Natural killer cell (primary cell): ENCODE measurements at regions not wholly inside any gene's neighbourhood (a gene's known extent, or its start where the extent isn't known, plus 50 kb on each side); places are given as distances from the start of the nearest gene placed in this dataset.

Experiments used
- ATAC-seq, 3 donors: fragments of 150-1000 bp in 2 of 3; fragments of 200-7000 bp in 1 of 3; cut with Tn5 transposase; 1 replicate in 1 of 3; 2 replicates in 2 of 3; pipeline ENCODE4 v1.10.0; 2021; ENCODE audit warnings: mild to moderate bottlenecking in 2 of 3, moderate library complexity in 2 of 3
- DNase-seq, 2 donors: peaks; one replicate each; pipeline versions ENCODE4 v3.0.0 to v3.0.0-alpha.2; 2013 to 2021; ENCODE audit warnings: mixed read lengths in 1 of 2
- H3K27ac ChIP-seq: one replicate; pipeline ENCODE4 v1.5.1; 2013; ENCODE audit warnings: mild to moderate bottlenecking, low read length
- H3K27me3 ChIP-seq: one replicate; pipeline ENCODE4 v1.6.1; 2013; ENCODE audit warnings: low read length; ENCODE audit not compliant: control insufficient read depth, insufficient read depth
- H3K36me3 ChIP-seq: one replicate; pipeline ENCODE4 v1.6.1; 2013; ENCODE audit warnings: low read length; ENCODE audit not compliant: control insufficient read depth, insufficient read depth
- H3K4me1 ChIP-seq: one replicate; pipeline ENCODE4 v1.6.1; 2013; ENCODE audit warnings: low read length; ENCODE audit not compliant: control insufficient read depth, insufficient read depth
- H3K4me3 ChIP-seq: one replicate; pipeline ENCODE4 v1.5.1; 2013; ENCODE audit warnings: low read length
- H3K9me3 ChIP-seq: one replicate; pipeline ENCODE4 v1.6.1; 2013; ENCODE audit warnings: low read length; ENCODE audit not compliant: control insufficient read depth, insufficient read depth
- H3K27ac Mint-ChIP-seq, 2 donors: one replicate each; pipeline ENCODE4 v1.8.0; 2022; ENCODE audit warnings: mild to moderate bottlenecking in 2 of 2, mixed read lengths in 2 of 2, moderate library complexity in 1 of 2
- H3K27me3 Mint-ChIP-seq, 2 donors: one replicate each; pipeline ENCODE4 v1.8.0; 2022; ENCODE audit warnings: low read depth in 2 of 2, mixed read lengths in 2 of 2
- H3K36me3 Mint-ChIP-seq: one replicate; pipeline ENCODE4 v1.8.0; 2022; ENCODE audit warnings: mixed read lengths
- H3K4me1 Mint-ChIP-seq, 2 donors: one replicate each; pipeline ENCODE4 v1.8.0; 2022; ENCODE audit warnings: mixed read lengths in 2 of 2
- H3K4me3 Mint-ChIP-seq: one replicate; pipeline ENCODE4 v1.8.0; 2022; ENCODE audit warnings: mild to moderate bottlenecking, moderate library complexity, mixed read lengths
- H3K9me3 Mint-ChIP-seq, 2 donors: one replicate each; pipeline ENCODE4 v1.8.0; 2022; ENCODE audit warnings: mixed read lengths in 2 of 2
- whole genome bisulfite sequencing: methylation state at CpG from one replicate; pipeline ENCODE4 v1.1.7; 2013; ENCODE audit warnings: missing lambda C conversion rate; ENCODE audit not compliant: insufficient coverage; 5-methylcytosine and 5-hydroxymethylcytosine counted together
- intact Hi-C: fragments of 100-400 bp; cut with micrococcal nuclease; formaldehyde crosslinking; loops from one replicate; pipeline ENCODE4 v1.14.2; 2022
- TF ChIP-seq, protein P1 (sequence below): fragments of 200-600 bp; IDR thresholded peaks from one replicate; pipeline ENCODE4 v1.8.0; 2022; ENCODE audit warnings: antibody characterized with exemption

- no peaks in the 10 kb centered on the region for H3K36me3 ChIP-seq
- Mint-ChIP-seq H3K36me3 (no peaks in the 10 kb centered on the region), H3K9me3 (peaks cover 0 to 2% of the 10 kb centered on the region in 2 donors), H3K4me3 (no peak overlapping the region), H3K27ac (no peak overlapping the region), H3K27me3 (peaks cover 0 to 3% of the 10 kb centered on the region in 2 donors), H3K4me1 (no peaks in the 10 kb centered on the region)
- intact Hi-C loops = no loop called here
- H3K27ac ChIP-seq = no peak overlapping the region
- no peaks in the 10 kb centered on the region for H3K9me3 ChIP-seq
- no peak overlapping the region for H3K4me3 ChIP-seq
- H3K27me3 ChIP-seq = no peaks in the 10 kb centered on the region
- TF ChIP-seq, protein P1, sequence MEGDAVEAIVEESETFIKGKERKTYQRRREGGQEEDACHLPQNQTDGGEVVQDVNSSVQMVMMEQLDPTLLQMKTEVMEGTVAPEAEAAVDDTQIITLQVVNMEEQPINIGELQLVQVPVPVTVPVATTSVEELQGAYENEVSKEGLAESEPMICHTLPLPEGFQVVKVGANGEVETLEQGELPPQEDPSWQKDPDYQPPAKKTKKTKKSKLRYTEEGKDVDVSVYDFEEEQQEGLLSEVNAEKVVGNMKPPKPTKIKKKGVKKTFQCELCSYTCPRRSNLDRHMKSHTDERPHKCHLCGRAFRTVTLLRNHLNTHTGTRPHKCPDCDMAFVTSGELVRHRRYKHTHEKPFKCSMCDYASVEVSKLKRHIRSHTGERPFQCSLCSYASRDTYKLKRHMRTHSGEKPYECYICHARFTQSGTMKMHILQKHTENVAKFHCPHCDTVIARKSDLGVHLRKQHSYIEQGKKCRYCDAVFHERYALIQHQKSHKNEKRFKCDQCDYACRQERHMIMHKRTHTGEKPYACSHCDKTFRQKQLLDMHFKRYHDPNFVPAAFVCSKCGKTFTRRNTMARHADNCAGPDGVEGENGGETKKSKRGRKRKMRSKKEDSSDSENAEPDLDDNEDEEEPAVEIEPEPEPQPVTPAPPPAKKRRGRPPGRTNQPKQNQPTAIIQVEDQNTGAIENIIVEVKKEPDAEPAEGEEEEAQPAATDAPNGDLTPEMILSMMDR = no peak
- 56% methylated on average over 1 of the region's 2 CpGs for WGBS
- ATAC-seq (no peak), DNase-seq (no peak)
- H3K4me1 ChIP-seq = no peaks in the 10 kb centered on the region
Observed at GRCh38 chr16:77069929-77070328, 121.1 kb upstream of the MON1B start.

DNA sequence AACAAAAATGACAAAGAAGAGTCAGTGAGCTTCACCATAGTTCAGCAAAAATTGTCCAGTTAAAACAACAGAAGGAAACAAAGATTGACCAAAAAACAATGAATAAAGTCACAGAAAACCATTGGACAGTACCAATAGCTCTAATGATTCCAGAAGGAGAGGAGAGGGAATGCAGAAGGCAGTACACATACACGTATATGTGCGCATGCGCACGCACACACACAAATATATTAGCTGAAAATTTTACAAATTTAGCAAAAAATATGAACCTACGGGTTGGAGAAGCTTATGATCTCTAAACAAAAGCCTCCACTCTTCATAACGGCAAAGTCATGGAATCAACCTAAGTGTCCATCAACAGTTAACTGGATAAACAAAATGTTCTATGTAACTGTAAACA lies 120.3 kb upstream of the MON1B start:
- DNase-seq = no peak
- H3K36me3 ChIP-seq = no peaks in the 10 kb centered on the region
- intact Hi-C loops = no loop called here
- Mint-ChIP-seq H3K4me3 (no peak overlapping the region), H3K27ac (no peak overlapping the region), H3K4me1 (no peaks in the 10 kb centered on the region), H3K36me3 (no peaks in the 10 kb centered on the region), H3K9me3 (peaks cover 0 to 2% of the 10 kb centered on the region in 2 donors), H3K27me3 (peaks cover 0 to 3% of the 10 kb centered on the region in 2 donors)
- 99% methylated on average over 6 of the region's 6 CpGs for WGBS
- H3K4me3 ChIP-seq = no peak overlapping the region
- no peaks in the 10 kb centered on the region for H3K27me3 ChIP-seq
- no peak overlapping the region for H3K27ac ChIP-seq
- no peaks in the 10 kb centered on the region for H3K9me3 ChIP-seq
- no peak for ATAC-seq
- TF ChIP-seq, protein P1 = no peak
- H3K4me1 ChIP-seq = no peaks in the 10 kb centered on the region

DNA sequence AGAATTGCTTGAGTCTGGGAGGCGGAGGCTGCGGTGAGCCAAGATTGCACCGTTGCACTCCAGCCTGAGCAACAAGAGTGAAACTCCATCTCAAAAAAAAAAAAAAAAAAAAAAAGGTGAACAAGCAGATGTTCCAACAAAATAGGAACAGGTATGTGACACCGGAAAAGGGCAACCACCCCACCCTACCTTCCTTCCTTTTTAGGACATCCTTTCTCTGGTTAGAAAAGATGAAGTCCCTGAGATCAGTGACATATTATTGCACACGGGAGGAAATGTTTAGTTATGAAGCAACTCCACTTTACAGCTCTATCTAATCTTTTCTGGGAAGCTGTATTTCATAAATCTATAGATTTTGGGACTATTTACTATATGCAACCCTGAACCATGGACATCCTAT lies 114.2 kb upstream of the MON1B start:
- H3K9me3 Mint-ChIP-seq = peaks cover 0 to 2% of the 10 kb centered on the region in 2 donors
- ATAC-seq = no peak
- 83% methylated on average over 4 of the region's 5 CpGs for WGBS
- no peaks in the 10 kb centered on the region for H3K27me3 Mint-ChIP-seq
- H3K4me1 ChIP-seq = no peaks in the 10 kb centered on the region
- no peaks in the 10 kb centered on the region for H3K27me3 ChIP-seq
- no peak for DNase-seq
- no peak overlapping the region for H3K4me3 Mint-ChIP-seq
- TF ChIP-seq, protein P1 = no peak
- no peaks in the 10 kb centered on the region for H3K36me3 Mint-ChIP-seq
- no peak overlapping the region for H3K27ac Mint-ChIP-seq
- H3K27ac ChIP-seq = no peak overlapping the region
- intact Hi-C loops = no loop called here
- H3K4me1 Mint-ChIP-seq = no peaks in the 10 kb centered on the region
- H3K4me3 ChIP-seq = no peak overlapping the region
- no peaks in the 10 kb centered on the region for H3K9me3 ChIP-seq
- H3K36me3 ChIP-seq = no peaks in the 10 kb centered on the region

GRCh38 chr16:77077256-77077922 lies 113.6 kb upstream of the MON1B start:
- no peaks in the 10 kb centered on the region for H3K36me3 Mint-ChIP-seq
- no peaks in the 10 kb centered on the region for H3K27me3 ChIP-seq
- WGBS = 73% methylated on average over 8 of the region's 8 CpGs
- no peak overlapping the region for H3K27ac Mint-ChIP-seq
- no peaks in the 10 kb centered on the region for H3K4me1 ChIP-seq
- TF ChIP-seq, protein P1 = no peak
- no peak for DNase-seq
- H3K4me3 Mint-ChIP-seq = no peak overlapping the region
- no peaks in the 10 kb centered on the region for H3K27me3 Mint-ChIP-seq
- no peak overlapping the region for H3K4me3 ChIP-seq
- peaks cover 0 to 2% of the 10 kb centered on the region in 2 donors for H3K9me3 Mint-ChIP-seq
- intact Hi-C loops = no loop called here
- no peak for ATAC-seq
- no peaks in the 10 kb centered on the region for H3K9me3 ChIP-seq
- H3K4me1 Mint-ChIP-seq = no peaks in the 10 kb centered on the region
- H3K36me3 ChIP-seq = no peaks in the 10 kb centered on the region
- no peak overlapping the region for H3K27ac ChIP-seq
